ENCODE measurements at regions not wholly inside any gene's neighbourhood (a gene's known extent, or its start where the extent isn't known, plus 50 kb on each side); places are given as distances from the start of the nearest gene placed in this dataset.

DNA sequence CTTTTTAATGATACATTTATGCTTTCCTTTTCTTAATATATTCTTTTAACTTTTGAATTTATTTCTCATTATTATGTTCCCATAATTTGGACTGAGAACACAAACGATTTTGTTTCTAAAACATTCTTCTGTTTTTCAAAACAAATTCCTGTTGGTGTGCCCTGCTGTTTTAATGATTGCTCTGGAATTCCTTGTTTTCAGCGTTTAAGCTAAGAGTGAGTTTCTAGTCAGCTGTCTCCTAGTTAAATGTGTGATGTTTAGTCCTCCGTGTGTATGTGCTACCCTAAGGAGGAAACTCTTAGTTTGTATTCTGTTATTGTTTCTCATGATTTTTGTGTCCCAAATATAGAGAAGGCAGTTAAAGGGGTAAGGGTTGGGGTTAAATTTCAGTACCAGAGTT lies 306.1 kb upstream of the RGS17 start:
- Histone ChIP-seq H3K36me3 (ENCODE audit: control insufficient read depth, insufficient read depth, low read length) (no peaks in the 10 kb centered on the region), H3K4me1 (ENCODE audit: control insufficient read depth, insufficient read depth, low read length) (peaks cover 3% of the 10 kb centered on the region), H3K4me3 (ENCODE audit: low read length) (no peak overlapping the region), H3K27me3 (ENCODE audit: control insufficient read depth, insufficient read depth, low read length, poor library complexity, severe bottlenecking) (no peaks in the 10 kb centered on the region), H3K9me3 (ENCODE audit: control insufficient read depth, low read length) (no peaks in the 10 kb centered on the region), H3K27ac (ENCODE audit: low read depth, low read length) (no peak overlapping the region), H3K9ac (ENCODE audit: extremely low read depth, low read length, poor library complexity, severe bottlenecking) (no peak overlapping the region)
- Mint-ChIP-seq H3K9me3 (no peaks in the 10 kb centered on the region), H3K27ac (peak overlapping the region; percentile 84), H3K27me3 (ENCODE audit: insufficient read depth) (no peaks in the 10 kb centered on the region), H3K4me1 (peaks cover 55% of the 10 kb centered on the region), H3K36me3 (ENCODE audit: low read depth) (no peaks in the 10 kb centered on the region), H3K4me3 (no peak overlapping the region)
- 20% methylated on average over 3 of the region's 3 CpGs; no CpG with 5 or more reads in 1 of the 2 experiments for WGBS, 2 experiments (ENCODE audit: insufficient coverage in 1 of 2, insufficient read length in 1 of 2)
- TF ChIP-seq, protein P1, sequence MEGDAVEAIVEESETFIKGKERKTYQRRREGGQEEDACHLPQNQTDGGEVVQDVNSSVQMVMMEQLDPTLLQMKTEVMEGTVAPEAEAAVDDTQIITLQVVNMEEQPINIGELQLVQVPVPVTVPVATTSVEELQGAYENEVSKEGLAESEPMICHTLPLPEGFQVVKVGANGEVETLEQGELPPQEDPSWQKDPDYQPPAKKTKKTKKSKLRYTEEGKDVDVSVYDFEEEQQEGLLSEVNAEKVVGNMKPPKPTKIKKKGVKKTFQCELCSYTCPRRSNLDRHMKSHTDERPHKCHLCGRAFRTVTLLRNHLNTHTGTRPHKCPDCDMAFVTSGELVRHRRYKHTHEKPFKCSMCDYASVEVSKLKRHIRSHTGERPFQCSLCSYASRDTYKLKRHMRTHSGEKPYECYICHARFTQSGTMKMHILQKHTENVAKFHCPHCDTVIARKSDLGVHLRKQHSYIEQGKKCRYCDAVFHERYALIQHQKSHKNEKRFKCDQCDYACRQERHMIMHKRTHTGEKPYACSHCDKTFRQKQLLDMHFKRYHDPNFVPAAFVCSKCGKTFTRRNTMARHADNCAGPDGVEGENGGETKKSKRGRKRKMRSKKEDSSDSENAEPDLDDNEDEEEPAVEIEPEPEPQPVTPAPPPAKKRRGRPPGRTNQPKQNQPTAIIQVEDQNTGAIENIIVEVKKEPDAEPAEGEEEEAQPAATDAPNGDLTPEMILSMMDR (conservative IDR thresholded peaks at IDR 0.05) = no peak
- DNase-seq = no peak

DNA sequence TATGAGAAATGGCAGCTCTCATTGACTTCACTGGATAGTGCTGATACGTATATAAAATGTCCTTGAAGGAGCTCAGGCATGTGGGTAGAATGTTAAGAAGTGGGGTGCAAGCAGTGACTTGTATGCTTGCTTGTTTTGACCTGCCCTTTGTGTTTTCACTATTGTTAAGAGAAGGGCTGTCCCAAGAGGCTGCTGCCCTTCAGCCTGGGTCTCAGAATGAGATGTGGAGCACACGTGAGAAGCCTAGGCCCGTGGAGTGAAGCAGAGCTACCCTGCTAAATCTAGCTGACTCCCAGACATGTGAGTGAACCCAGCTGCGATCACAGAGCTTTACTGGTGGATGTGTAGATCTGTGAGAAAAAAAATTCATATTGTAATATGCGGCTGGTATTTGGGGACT lies 305.3 kb upstream of the RGS17 start:
- H3K4me1 ChIP-seq (ENCODE audit: control insufficient read depth, insufficient read depth, low read length) = peaks cover 3% of the 10 kb centered on the region
- no peak overlapping the region for H3K27ac ChIP-seq (ENCODE audit: low read depth, low read length)
- no peaks in the 10 kb centered on the region for H3K36me3 Mint-ChIP-seq (ENCODE audit: low read depth)
- no peak overlapping the region for H3K4me3 Mint-ChIP-seq
- peak overlapping the region; percentile 29 for H3K27ac Mint-ChIP-seq
- no peak overlapping the region for H3K9ac ChIP-seq (ENCODE audit: extremely low read depth, low read length, poor library complexity, severe bottlenecking)
- H3K9me3 Mint-ChIP-seq = no peaks in the 10 kb centered on the region
- H3K27me3 ChIP-seq (ENCODE audit: control insufficient read depth, insufficient read depth, low read length, poor library complexity, severe bottlenecking) = no peaks in the 10 kb centered on the region
- no peaks in the 10 kb centered on the region for H3K36me3 ChIP-seq (ENCODE audit: control insufficient read depth, insufficient read depth, low read length)
- peaks cover 46% of the 10 kb centered on the region for H3K4me1 Mint-ChIP-seq
- peak; percentile 57 for DNase-seq
- no peaks in the 10 kb centered on the region for H3K27me3 Mint-ChIP-seq (ENCODE audit: insufficient read depth)
- no peaks in the 10 kb centered on the region for H3K9me3 ChIP-seq (ENCODE audit: control insufficient read depth, low read length)
- TF ChIP-seq, protein P1 (conservative IDR thresholded peaks at IDR 0.05) = no peak
- WGBS, 2 experiments (ENCODE audit: insufficient coverage in 1 of 2, insufficient read length in 1 of 2) = 63 to 75% methylated on average over 1 to 5 of the region's 5 CpGs
- no peak overlapping the region for H3K4me3 ChIP-seq (ENCODE audit: low read length)

DNA sequence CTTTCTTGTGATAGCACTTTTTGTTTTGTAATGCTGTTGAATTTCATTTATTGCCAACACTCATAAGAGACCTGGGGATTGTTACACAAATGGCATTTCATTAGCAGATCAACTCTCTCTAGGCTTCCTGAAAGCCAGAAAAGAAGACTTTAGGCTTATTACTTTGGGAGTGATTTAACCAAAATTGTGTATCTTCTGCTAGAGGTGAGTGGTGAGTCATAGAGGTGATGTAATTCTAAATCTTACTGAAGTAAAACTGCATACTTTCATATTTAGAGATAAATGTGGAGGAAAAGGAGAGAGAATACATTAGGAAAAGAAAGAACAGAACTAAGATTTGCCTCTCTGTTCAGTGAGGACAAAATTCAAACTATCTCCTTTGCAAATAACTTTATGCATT lies 304.7 kb upstream of the RGS17 start:
- no peak overlapping the region for H3K4me3 ChIP-seq (ENCODE audit: low read length)
- Mint-ChIP-seq H3K27ac (no peak overlapping the region), H3K27me3 (ENCODE audit: insufficient read depth) (no peaks in the 10 kb centered on the region), H3K4me3 (no peak overlapping the region), H3K36me3 (ENCODE audit: low read depth) (no peaks in the 10 kb centered on the region), H3K4me1 (peaks cover 42% of the 10 kb centered on the region), H3K9me3 (no peaks in the 10 kb centered on the region)
- no peaks in the 10 kb centered on the region for H3K9me3 ChIP-seq (ENCODE audit: control insufficient read depth, low read length)
- no peak overlapping the region for H3K9ac ChIP-seq (ENCODE audit: extremely low read depth, low read length, poor library complexity, severe bottlenecking)
- H3K27me3 ChIP-seq (ENCODE audit: control insufficient read depth, insufficient read depth, low read length, poor library complexity, severe bottlenecking) = no peaks in the 10 kb centered on the region
- TF ChIP-seq, protein P1 (conservative IDR thresholded peaks at IDR 0.05) = no peak
- H3K27ac ChIP-seq (ENCODE audit: low read depth, low read length) = no peak overlapping the region
- no peak for DNase-seq
- H3K36me3 ChIP-seq (ENCODE audit: control insufficient read depth, insufficient read depth, low read length) = no peaks in the 10 kb centered on the region
- peaks cover 3% of the 10 kb centered on the region for H3K4me1 ChIP-seq (ENCODE audit: control insufficient read depth, insufficient read depth, low read length)

Measured in endodermal cell (in vitro differentiated cells).